Uterus (tissue), 2 donors: ENCODE measurements at regions not wholly inside any gene's neighbourhood (a gene's known extent, or its start where the extent isn't known, plus 50 kb on each side); places are given as distances from the start of the nearest gene placed in this dataset.

Source experiments
- CTCF ChIP-seq, 4 experiments: fragments of 200-600 bp in 2 of 4; fragments of 450-650 bp in 2 of 4; sonication (generic) in 2 of 4; IDR thresholded peaks; one replicate each; pipeline ENCODE4 v1.5.1; 2016 to 2019; ENCODE audit warnings: antibody characterized with exemption in 4 of 4, mild to moderate bottlenecking in 2 of 4, moderate library complexity in 1 of 4
- POLR2A ChIP-seq, 2 donors: fragments of 450-650 bp; IDR thresholded peaks; one replicate each; pipeline ENCODE4 v1.6.1; 2016; ENCODE audit warnings: antibody characterized with exemption in 2 of 2, mild to moderate bottlenecking in 1 of 2, moderate library complexity in 1 of 2

DNA sequence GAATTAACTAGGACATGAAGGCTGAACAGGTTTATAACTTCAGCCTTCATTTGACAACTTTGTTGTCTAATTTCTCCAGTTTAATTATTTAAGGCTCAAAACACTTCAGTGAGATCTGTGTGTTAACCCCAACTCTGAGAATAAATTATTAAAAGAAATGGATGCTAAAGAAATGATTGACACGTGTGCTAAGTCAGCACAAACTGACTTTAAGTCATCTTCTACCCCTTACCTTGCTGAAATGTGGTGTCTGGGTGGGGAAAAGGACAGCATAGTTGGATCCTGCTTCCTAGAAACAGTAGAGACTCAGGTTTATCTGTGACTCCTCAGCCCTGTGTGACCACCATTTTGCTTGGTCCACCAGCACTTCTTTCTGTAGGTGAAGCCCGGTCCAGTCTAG is 324.8 kb upstream of the NPSR1 start:
- no peak for TF ChIP-seq CTCF (IDR thresholded peaks at IDR 0.05)
- TF ChIP-seq POLR2A (IDR thresholded peaks at IDR 0.05) = no peak
